Muscle of leg (tissue), 3 donors: ENCODE measurements at regions not wholly inside any gene's neighbourhood (a gene's known extent, or its start where the extent isn't known, plus 50 kb on each side); places are given as distances from the start of the nearest gene placed in this dataset.

Experiments
- DNase-seq: peaks from one replicate; pipeline ENCODE4 v3.0.0; 2013
- H3K27ac ChIP-seq: one replicate; pipeline ENCODE4 v1.5.1; 2013; ENCODE audit warnings: mild to moderate bottlenecking, low read length, control low read depth
- H3K27me3 ChIP-seq: one replicate; pipeline ENCODE4 v1.6.1; 2013; ENCODE audit warnings: low read length; ENCODE audit not compliant: control insufficient read depth, insufficient read depth
- H3K36me3 ChIP-seq: one replicate; pipeline ENCODE4 v1.6.1; 2013; ENCODE audit warnings: low read length; ENCODE audit not compliant: control insufficient read depth, insufficient read depth
- H3K4me1 ChIP-seq: one replicate; pipeline ENCODE4 v1.6.1; 2013; ENCODE audit warnings: low read length; ENCODE audit not compliant: control insufficient read depth, insufficient read depth
- H3K4me3 ChIP-seq: one replicate; pipeline ENCODE4 v1.5.1; 2013; ENCODE audit warnings: low read length, control low read depth
- H3K9me3 ChIP-seq: replicated peaks from 2 replicates; pipeline ENCODE4 v1.6.1; 2013; ENCODE audit warnings: low read depth, low read length; ENCODE audit not compliant: control insufficient read depth
- WGBS: methylation state at CpG from one replicate; pipeline ENCODE4 v1.1.5; 2013; ENCODE audit warnings: missing lambda C conversion rate; ENCODE audit not compliant: insufficient coverage; 5-methylcytosine and 5-hydroxymethylcytosine counted together

GRCh38 chr2:228840743-228841114 lies 430.4 kb downstream of the PID1 start:
- Histone ChIP-seq H3K36me3 (no peaks in the 10 kb centered on the region), H3K9me3 (no peaks in the 10 kb centered on the region), H3K4me1 (no peaks in the 10 kb centered on the region), H3K4me3 (no peak overlapping the region), H3K27ac (no peak overlapping the region), H3K27me3 (no peaks in the 10 kb centered on the region)
- WGBS: 88% methylated on average over 4 of the region's 4 CpGs
- no peak for DNase-seq

GRCh38 chr2:228840113-228840742 lies 430.9 kb downstream of the PID1 start:
- DNase-seq: no peak
- no peaks in the 10 kb centered on the region for H3K4me1 ChIP-seq
- H3K27ac ChIP-seq: no peak overlapping the region
- H3K9me3 ChIP-seq: no peaks in the 10 kb centered on the region
- WGBS: 83% methylated on average over 1 of the region's 6 CpGs
- no peak overlapping the region for H3K4me3 ChIP-seq
- H3K27me3 ChIP-seq: no peaks in the 10 kb centered on the region
- no peaks in the 10 kb centered on the region for H3K36me3 ChIP-seq

- peak; percentile 79 for DNase-seq
- whole genome bisulfite sequencing: no CpG with 5 or more reads among the region's 3 CpGs
- H3K36me3 ChIP-seq: no peaks in the 10 kb centered on the region
- H3K4me3 ChIP-seq: no peak overlapping the region
- no peaks in the 10 kb centered on the region for H3K4me1 ChIP-seq
- no peaks in the 10 kb centered on the region for H3K9me3 ChIP-seq
- H3K27ac ChIP-seq: peak overlapping the region; percentile 42
- no peaks in the 10 kb centered on the region for H3K27me3 ChIP-seq
These were observed 431.6 kb downstream of the PID1 start for GRCh38 chr2:228839421-228839876.

- WGBS: 34% methylated on average over 3 of the region's 4 CpGs
- Histone ChIP-seq H3K36me3 (no peaks in the 10 kb centered on the region), H3K27ac (no peak overlapping the region), H3K4me1 (no peaks in the 10 kb centered on the region), H3K4me3 (no peak overlapping the region), H3K27me3 (no peaks in the 10 kb centered on the region), H3K9me3 (no peaks in the 10 kb centered on the region)
- DNase-seq: no peak
These were observed 432.3 kb downstream of the PID1 start for GRCh38 chr2:228838819-228839218.

- no peaks in the 10 kb centered on the region for H3K4me1 ChIP-seq
- DNase-seq: no peak
- no peaks in the 10 kb centered on the region for H3K9me3 ChIP-seq
- no peaks in the 10 kb centered on the region for H3K36me3 ChIP-seq
- no peak overlapping the region for H3K4me3 ChIP-seq
- H3K27ac ChIP-seq: no peak overlapping the region
- no peaks in the 10 kb centered on the region for H3K27me3 ChIP-seq
- WGBS: 88% methylated on average over 2 of the region's 2 CpGs
These were observed 442.7 kb downstream of the PID1 start for GRCh38 chr2:228828397-228828796.

GRCh38 chr2:228827056-228827700 lies 443.9 kb downstream of the PID1 start:
- no CpG with 5 or more reads among the region's 4 CpGs for WGBS
- Histone ChIP-seq H3K9me3 (no peaks in the 10 kb centered on the region), H3K27ac (peak overlapping the region; percentile 45), H3K4me1 (no peaks in the 10 kb centered on the region), H3K4me3 (no peak overlapping the region), H3K36me3 (no peaks in the 10 kb centered on the region), H3K27me3 (no peaks in the 10 kb centered on the region)
- peak; percentile 87 for DNase-seq

- no CpG with 5 or more reads among the region's 3 CpGs for whole genome bisulfite sequencing
- no peak for DNase-seq
These were observed 451.4 kb downstream of the PID1 start for GRCh38 chr2:228819701-228820100.

GRCh38 chr2:228802181-228803071 lies 468.7 kb downstream of the PID1 start:
- Histone ChIP-seq H3K36me3 (no peaks in the 10 kb centered on the region), H3K27ac (peak overlapping the region; percentile 43), H3K4me1 (no peaks in the 10 kb centered on the region), H3K27me3 (no peaks in the 10 kb centered on the region), H3K9me3 (no peaks in the 10 kb centered on the region), H3K4me3 (no peak overlapping the region)
- DNase-seq: peak; percentile 86
- 54% methylated on average over 2 of the region's 5 CpGs for WGBS

More at GRCh38 chr2:228819701-228820100, 451.4 kb downstream of the PID1 start:
- no peaks in the 10 kb centered on the region for H3K36me3 ChIP-seq
- no peak overlapping the region for H3K27ac ChIP-seq
- H3K27me3 ChIP-seq: no peaks in the 10 kb centered on the region
- no peak overlapping the region for H3K4me3 ChIP-seq
- H3K4me1 ChIP-seq: no peaks in the 10 kb centered on the region
- peaks cover 3% of the 10 kb centered on the region for H3K9me3 ChIP-seq

GRCh38 chr2:228801451-228801850 lies 469.6 kb downstream of the PID1 start:
- Histone ChIP-seq H3K4me1 (no peaks in the 10 kb centered on the region), H3K9me3 (no peaks in the 10 kb centered on the region), H3K36me3 (no peaks in the 10 kb centered on the region), H3K27ac (no peak overlapping the region), H3K4me3 (no peak overlapping the region), H3K27me3 (no peaks in the 10 kb centered on the region)
- no CpG with 5 or more reads among the region's 2 CpGs for WGBS
- DNase-seq: peak; percentile 34

- H3K36me3 ChIP-seq: no peaks in the 10 kb centered on the region
- H3K4me3 ChIP-seq: no peak overlapping the region
- no peak for DNase-seq
- H3K9me3 ChIP-seq: no peaks in the 10 kb centered on the region
- H3K4me1 ChIP-seq: no peaks in the 10 kb centered on the region
- 55% methylated on average over 2 of the region's 4 CpGs for WGBS
- no peaks in the 10 kb centered on the region for H3K27me3 ChIP-seq
- no peak overlapping the region for H3K27ac ChIP-seq
These were observed 471.9 kb downstream of the PID1 start for GRCh38 chr2:228799208-228799588.
